GM18861 (cell line): ENCODE measurements at regions not wholly inside any gene's neighbourhood (a gene's known extent, or its start where the extent isn't known, plus 50 kb on each side); places are given as distances from the start of the nearest gene placed in this dataset.

Experiments used
- ATAC-seq: cut with Tn5 transposase; IDR thresholded peaks from one replicate; pipeline ENCODE4 v1.9.1; 2021; ENCODE audit not compliant: unreplicated experiment

DNA sequence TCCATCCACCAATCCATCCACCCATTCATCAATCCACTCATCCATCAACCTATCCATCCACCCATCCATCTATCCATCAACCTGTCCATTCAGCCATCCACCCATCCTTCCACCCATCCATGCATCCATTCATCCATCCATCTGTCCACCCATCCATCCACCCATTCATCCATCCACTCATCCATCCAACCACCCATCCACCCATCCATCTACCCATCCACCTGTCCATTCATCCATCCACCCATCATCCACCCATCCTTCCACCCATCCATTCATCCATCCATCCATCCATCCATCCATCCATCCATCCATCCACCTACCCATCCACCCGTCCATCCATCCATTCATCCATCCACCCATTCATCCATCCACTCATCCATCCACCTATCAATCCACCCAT, 195.8 kb downstream of the NXNL2 start:
- ATAC-seq: no peak

DNA sequence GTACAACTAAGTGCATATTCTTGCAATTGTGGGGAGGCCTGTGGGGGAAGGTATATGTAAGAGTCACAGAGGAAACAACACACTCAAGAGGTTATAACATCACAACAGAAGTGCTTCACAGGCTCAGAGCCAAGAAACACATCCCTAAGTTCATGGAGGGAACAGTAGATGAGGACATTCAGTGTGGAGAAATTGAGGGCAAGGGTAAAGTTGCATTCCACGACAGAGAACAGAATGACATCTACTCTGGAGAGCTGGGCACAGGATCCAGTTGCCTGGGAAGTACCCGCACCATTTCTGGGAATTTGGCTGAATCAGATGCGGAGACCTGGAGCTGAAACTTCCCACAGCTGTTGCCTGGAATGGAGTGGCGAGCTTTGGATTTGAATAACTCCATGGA, 197.2 kb downstream of the NXNL2 start:
- no peak for ATAC-seq

DNA sequence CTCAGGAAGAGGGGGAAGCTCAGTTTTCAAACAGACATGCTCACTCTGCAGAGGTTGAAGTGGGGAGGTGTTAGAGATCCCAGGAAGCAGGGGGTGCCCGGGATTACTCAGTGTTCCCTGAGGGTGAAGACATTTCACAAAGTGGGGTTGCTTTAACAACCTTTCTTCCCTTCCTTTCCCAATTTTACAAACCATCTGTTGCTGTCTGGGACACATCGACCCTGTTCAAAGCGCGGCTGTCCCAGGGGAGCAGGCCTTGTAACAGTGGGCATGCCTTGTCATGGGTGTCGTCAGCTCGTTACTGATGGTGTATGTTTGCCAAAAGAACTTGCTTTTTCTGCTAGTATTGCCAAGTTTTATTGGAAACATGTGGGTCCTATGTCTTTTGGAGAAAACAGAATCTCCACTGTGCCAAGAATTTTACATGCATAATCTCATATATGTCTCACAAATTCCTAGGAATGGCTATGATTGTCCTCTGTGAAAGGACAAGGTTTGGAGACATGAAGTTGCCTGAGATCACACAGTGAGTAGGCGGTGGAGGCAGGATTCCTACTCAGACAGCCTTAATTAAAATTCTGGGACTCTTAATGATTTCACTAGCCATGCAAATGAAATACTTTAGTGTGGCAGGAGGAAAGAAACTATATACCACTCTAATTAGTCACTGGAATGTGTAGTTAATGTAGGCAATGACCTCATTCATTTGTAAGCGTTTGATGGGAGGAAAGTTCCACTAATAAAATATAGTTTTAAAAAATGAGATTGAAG, 198.9 kb downstream of the NXNL2 start:
- ATAC-seq: no peak

GRCh38 chr9:88734527-88734926, 199.5 kb downstream of the NXNL2 start:
- ATAC-seq: no peak

- no peak for ATAC-seq
These were observed 201.2 kb downstream of the NXNL2 start for GRCh38 chr9:88736136-88736637.

DNA sequence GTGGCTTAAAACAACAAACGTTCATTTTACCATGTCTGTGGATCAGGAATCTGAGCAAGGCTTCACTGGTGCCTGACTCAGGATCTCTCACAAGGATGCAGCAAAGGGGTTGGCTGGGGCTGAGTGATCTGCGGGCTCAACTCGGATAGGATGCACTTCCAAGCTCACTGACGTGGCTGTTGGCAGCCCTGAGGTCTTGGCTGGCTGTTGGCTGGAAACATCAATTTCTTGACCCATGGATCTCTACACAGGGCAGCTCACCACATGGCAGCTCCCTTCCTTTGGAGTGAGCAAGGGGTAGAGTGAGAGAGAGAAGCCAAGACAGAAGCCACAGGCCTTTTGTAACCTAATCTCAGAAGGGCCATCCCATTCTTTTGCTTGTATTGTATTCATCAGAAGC, 202.1 kb downstream of the NXNL2 start:
- no peak for ATAC-seq

- no peak for ATAC-seq
These were observed 202.9 kb downstream of the NXNL2 start for GRCh38 chr9:88737876-88738275.

DNA sequence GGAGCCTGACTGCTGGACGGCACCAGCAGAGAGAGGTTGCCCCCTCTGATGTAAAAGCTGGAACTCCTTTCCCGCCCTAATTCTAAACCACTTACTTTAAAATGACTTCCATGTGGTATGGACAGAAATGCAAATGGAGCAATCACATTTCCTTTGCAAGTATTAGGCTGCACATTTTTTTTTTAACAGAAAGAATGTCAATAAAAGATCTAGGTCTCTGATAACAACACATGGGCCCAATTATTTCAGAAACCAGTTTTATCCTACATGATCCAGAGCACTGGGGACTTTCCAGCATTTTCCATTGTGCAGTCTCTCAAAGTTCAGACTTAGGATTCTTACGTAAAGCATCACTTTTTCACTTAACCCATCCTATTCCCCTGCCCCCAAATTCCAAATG, 203.7 kb downstream of the NXNL2 start:
- ATAC-seq: no peak

- ATAC-seq: no peak
These were observed 204.4 kb downstream of the NXNL2 start for GRCh38 chr9:88739373-88739772.

DNA sequence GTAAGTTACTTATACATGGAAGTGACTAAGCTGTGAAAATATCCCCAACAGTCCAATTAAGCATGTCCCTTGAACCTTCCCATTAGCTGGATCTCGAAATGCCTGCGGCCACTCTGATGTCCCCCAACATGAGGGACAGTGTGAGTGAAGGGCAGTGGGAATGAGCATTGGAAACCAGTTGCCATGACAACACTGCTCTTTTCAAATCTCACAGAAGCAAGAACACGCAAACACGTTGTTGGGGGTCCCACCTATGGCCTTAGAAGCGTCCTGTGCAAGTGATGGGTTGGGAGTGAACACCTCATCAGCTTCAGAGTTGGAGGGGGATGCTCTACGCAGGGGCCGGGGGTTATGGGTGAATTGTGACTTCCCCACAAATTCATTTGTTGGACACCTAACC, 205.9 kb downstream of the NXNL2 start:
- ATAC-seq: no peak

- ATAC-seq: no peak
These were observed 206.4 kb downstream of the NXNL2 start for GRCh38 chr9:88741335-88741734.

GRCh38 chr9:88742483-88742882, 207.5 kb downstream of the NXNL2 start:
- ATAC-seq: no peak

DNA sequence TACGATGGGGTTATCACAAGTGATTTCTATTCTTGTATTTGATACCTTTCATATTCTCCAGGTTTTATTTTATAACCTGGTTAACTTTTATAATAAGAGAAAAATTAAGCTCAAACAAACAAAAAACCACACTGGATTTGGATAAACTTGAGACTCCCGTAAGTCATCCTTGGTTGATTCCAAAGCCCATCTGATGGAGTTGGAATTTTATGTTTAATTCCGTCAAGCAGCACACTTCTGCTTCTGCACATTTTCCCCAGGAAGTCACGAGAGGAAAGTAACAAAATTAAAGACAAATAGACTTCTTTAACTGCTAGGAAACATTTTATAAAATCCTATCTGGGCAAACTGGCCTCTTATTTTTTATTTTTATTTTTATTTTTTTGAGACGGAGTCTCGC, 207.9 kb downstream of the NXNL2 start:
- ATAC-seq: no peak

- no peak for ATAC-seq
These were observed 210.5 kb downstream of the NXNL2 start for GRCh38 chr9:88745276-88746001.

DNA sequence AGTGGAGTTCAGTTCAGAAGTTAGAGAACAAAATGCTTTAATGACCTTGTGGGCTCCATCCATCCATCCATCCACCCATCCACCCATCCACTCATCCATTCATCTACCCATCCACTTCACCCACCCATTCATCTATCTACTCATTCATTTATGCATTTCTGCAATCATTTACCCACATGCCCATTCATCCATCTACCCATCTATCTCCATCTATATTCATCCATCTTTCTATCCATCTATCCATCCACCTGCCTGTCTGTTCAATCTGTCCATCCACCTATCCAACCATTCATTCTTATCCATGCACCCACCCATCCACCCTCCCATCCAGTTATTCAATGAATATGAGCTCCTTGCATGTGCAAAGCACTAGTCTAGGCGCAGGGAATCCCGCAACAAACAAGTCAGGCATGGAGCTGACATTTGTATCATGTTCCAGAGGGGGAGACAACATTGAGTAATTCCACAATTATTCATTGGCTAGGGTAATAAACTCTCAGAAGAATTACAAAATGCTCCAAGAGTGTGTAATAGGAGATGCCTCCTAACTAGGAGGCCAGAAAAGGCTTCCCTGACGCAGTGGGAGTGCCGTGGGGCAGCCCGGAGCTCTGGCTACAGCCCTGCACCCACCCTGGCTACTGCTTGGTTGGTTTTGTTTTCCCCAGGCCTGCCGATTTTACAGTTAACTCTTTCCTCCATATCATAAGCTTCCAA, 211.2 kb downstream of the NXNL2 start:
- ATAC-seq: no peak

GRCh38 chr9:88746743-88747398, 211.9 kb downstream of the NXNL2 start:
- ATAC-seq: no peak

DNA sequence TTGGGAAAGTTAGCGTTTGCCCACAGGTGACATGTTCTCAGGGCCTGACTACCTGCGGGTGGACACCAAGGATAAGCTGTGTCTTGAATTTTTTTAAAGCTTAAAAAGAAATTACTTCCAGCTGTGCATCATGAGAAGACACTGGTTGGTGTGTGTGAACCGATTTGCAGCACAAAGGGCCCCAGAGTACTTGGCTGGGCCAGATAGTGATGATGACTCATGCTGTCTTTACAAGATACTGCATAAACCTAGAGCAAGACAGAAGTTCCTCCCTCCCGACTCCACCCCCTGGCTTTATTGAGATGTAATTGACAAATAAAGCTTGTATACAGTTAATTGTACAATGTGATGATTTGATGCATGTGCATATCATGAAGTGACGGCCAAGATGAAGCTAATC, 212.8 kb downstream of the NXNL2 start:
- no peak for ATAC-seq

DNA sequence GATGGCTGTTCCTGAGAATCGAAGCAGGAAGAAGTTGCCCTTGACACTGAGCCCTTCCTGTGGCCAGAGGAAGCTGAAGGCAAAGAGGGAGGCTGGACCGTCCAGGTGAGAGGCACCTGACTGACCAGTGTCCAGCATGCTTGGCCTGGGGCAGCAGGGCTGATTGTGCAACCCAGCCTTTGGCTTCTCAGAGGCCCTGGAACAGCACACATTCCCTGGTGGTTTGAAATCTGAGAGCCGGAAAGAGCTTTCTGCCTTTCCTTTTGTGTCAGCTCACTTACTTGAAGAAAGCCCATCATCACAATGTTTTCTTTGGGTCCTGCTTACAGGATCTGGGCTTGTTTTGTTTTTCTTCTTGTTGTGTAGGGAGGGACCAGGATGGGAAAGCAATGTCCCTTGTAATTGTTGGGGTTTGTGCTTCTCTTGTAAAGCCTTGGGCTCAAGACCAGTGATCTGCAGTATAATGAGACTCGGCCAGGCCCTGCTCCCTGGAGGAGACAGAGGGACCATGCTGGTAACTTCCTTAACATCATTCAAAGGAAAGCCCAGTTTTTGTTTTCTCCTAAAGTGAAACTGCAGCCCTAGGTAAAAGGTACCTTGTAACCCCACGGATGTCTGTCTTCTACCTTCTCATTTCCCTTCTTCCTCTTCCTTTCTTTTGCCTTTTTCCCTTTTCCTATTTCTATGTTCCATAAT, 213.7 kb downstream of the NXNL2 start:
- ATAC-seq: no peak

- ATAC-seq: no peak
These were observed 214.4 kb downstream of the NXNL2 start for GRCh38 chr9:88749420-88749819.

- no peak for ATAC-seq
These were observed 215.9 kb downstream of the NXNL2 start for GRCh38 chr9:88750832-88751360.
